ENCODE measurements at regions not wholly inside any gene's neighbourhood (a gene's known extent, or its start where the extent isn't known, plus 50 kb on each side); places are given as distances from the start of the nearest gene placed in this dataset.

DNA sequence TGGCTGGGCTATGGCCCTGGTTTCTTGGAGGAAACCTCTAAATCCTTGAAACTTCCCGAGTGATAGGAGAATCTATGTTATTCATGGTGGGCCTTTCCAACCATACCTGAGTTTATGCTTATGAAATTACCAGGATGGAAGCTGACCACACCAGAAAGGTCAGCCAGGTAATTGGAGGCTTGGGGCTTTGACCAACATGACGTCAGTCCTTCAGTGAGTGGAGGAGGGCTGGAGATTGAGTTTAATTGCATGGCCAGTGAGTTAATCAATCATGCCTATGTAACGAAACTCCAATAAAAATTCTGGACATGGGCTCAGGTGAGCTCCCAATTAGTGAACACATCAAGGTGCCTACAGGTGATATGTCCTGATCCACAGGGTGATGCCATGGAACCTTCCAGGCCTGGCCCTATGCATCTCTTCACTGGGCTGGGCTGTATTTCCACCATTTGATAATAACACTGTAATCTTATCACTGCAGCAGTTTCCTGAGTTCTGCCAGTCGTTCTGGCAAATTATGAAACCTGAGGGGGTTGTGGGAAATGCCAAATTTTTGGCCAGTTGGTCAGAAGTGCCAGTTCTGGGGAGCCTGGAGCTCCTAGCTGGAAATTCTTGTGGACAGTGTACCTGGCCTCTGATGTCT, 106.5 kb downstream of the CDH26 start:
- Histone ChIP-seq H3K4me3 (ENCODE audit: insufficient read depth, low read depth, low read length) (no peak overlapping the region), H3K27me3 (ENCODE audit: control insufficient read depth, insufficient read depth, low read length) (peaks cover 1% of the 10 kb centered on the region; the same call in 1 of the 2 replicates), H3K36me3 (replicated peaks; ENCODE audit: control insufficient read depth, insufficient read depth, low read length) (no peaks in the 10 kb centered on the region)
- no peak for DNase-seq

GRCh38 chr20:60065741-60066437, 107.7 kb downstream of the CDH26 start:
- Histone ChIP-seq H3K36me3 (replicated peaks; ENCODE audit: control insufficient read depth, insufficient read depth, low read length) (no peaks in the 10 kb centered on the region), H3K4me3 (ENCODE audit: insufficient read depth, low read depth, low read length) (no peak overlapping the region), H3K27me3 (ENCODE audit: control insufficient read depth, insufficient read depth, low read length) (peaks cover 1% of the 10 kb centered on the region; the same call in 1 of the 2 replicates)
- DNase-seq, result no peak

DNA sequence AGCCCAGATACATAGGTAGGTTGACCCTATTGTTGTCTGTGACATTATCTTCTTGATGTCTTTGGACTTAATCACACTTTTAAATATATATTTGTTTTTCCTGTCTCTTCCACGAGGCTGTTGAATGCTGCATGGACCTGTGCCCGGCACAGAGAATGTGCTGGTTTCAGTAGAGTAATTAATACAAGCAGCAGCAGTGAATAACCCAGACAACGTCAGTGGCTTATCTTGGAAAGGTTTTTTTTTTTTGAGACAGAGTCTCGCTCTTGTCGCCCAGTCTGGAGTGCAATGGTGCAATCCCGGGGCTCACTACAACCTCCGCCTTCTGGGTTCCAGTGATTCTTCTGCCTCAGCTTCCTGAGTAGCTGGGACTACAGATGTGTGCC, 108.2 kb downstream of the CDH26 start:
- no peak for DNase-seq
- H3K27me3 ChIP-seq (ENCODE audit: control insufficient read depth, insufficient read depth, low read length), result peaks cover 1% of the 10 kb centered on the region; the same call in 1 of the 2 replicates
- no peak overlapping the region for H3K4me3 ChIP-seq (ENCODE audit: insufficient read depth, low read depth, low read length)
- no peaks in the 10 kb centered on the region for H3K36me3 ChIP-seq (replicated peaks; ENCODE audit: control insufficient read depth, insufficient read depth, low read length)

- Histone ChIP-seq H3K4me3 (ENCODE audit: insufficient read depth, low read depth, low read length) (no peak overlapping the region), H3K36me3 (replicated peaks; ENCODE audit: control insufficient read depth, insufficient read depth, low read length) (no peaks in the 10 kb centered on the region), H3K27me3 (ENCODE audit: control insufficient read depth, insufficient read depth, low read length) (peaks cover 1% of the 10 kb centered on the region; the same call in 1 of the 2 replicates)
- DNase-seq, result no peak
These were observed 110.3 kb downstream of the CDH26 start for GRCh38 chr20:60068509-60068908.

DNA sequence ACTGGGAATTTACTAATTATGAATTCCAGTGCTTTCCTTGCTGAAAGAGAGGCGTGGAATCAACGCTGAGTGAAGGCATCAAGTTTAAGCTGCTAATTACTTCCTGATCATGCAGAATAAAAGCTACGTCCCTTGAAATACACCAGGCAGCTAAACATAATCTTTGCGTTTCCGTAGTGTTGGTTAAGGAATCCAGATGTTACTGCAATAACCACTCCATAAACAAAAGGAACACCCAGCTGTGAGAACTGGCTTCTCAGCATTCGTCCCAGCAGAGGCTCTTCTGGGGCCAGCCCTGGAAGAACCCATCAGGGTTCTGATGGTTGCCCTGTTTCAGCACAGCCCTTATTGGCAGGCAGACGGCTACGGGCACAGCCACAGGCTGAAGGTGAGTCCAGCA, 111.4 kb downstream of the CDH26 start:
- H3K27me3 ChIP-seq (ENCODE audit: control insufficient read depth, insufficient read depth, low read length), result peaks cover 1% of the 10 kb centered on the region; the same call in 1 of the 2 replicates
- no peaks in the 10 kb centered on the region for H3K36me3 ChIP-seq (replicated peaks; ENCODE audit: control insufficient read depth, insufficient read depth, low read length)
- H3K4me3 ChIP-seq (ENCODE audit: insufficient read depth, low read depth, low read length), result no peak overlapping the region

GRCh38 chr20:60070791-60071190, 112.6 kb downstream of the CDH26 start:
- no peaks in the 10 kb centered on the region for H3K36me3 ChIP-seq (replicated peaks; ENCODE audit: control insufficient read depth, insufficient read depth, low read length)

More for the DNA sequence above, 111.4 kb downstream of the CDH26 start:
- no peak for DNase-seq

DNA sequence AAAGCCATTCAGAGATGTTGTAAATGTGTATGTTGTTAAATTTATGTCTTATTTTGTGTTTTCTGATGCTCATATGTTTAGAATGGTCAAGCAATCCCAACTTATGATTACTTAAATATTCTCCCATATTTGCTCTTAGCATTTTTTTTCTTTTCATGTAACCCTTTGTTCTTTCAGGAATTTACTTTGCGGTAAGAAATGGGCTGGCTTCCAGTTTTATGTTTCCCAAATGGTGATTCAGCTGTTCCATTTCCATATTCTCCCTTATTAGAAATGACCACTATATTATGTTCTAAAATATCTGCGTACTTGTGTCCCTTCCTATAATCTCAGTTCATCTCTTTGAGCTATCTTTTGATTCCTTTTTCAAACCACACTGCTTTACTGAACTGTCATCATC, 113.7 kb downstream of the CDH26 start:
- Histone ChIP-seq H3K36me3 (replicated peaks; ENCODE audit: control insufficient read depth, insufficient read depth, low read length) (no peaks in the 10 kb centered on the region), H3K4me3 (ENCODE audit: insufficient read depth, low read depth, low read length) (no peak overlapping the region), H3K27me3 (ENCODE audit: control insufficient read depth, insufficient read depth, low read length) (no peaks in the 10 kb centered on the region; the same call in 1 of the 2 replicates)
- DNase-seq, result no peak

More at GRCh38 chr20:60070791-60071190, 112.6 kb downstream of the CDH26 start:
- Histone ChIP-seq H3K4me3 (ENCODE audit: insufficient read depth, low read depth, low read length) (no peak overlapping the region), H3K27me3 (ENCODE audit: control insufficient read depth, insufficient read depth, low read length) (no peaks in the 10 kb centered on the region)
- DNase-seq, result no peak

- DNase-seq, result no peak
- Histone ChIP-seq H3K4me3 (ENCODE audit: insufficient read depth, low read depth, low read length) (no peak overlapping the region), H3K27me3 (ENCODE audit: control insufficient read depth, insufficient read depth, low read length) (no peaks in the 10 kb centered on the region; the same call in 1 of the 2 replicates), H3K36me3 (replicated peaks; ENCODE audit: control insufficient read depth, insufficient read depth, low read length) (no peaks in the 10 kb centered on the region)
These were observed 114.9 kb downstream of the CDH26 start for GRCh38 chr20:60073086-60073485.

GRCh38 chr20:60073504-60073903, 115.3 kb downstream of the CDH26 start:
- Histone ChIP-seq H3K36me3 (replicated peaks; ENCODE audit: control insufficient read depth, insufficient read depth, low read length) (no peaks in the 10 kb centered on the region), H3K27me3 (ENCODE audit: control insufficient read depth, insufficient read depth, low read length) (no peaks in the 10 kb centered on the region; the same call in 1 of the 2 replicates), H3K4me3 (ENCODE audit: insufficient read depth, low read depth, low read length) (no peak overlapping the region)
- no peak for DNase-seq

DNA sequence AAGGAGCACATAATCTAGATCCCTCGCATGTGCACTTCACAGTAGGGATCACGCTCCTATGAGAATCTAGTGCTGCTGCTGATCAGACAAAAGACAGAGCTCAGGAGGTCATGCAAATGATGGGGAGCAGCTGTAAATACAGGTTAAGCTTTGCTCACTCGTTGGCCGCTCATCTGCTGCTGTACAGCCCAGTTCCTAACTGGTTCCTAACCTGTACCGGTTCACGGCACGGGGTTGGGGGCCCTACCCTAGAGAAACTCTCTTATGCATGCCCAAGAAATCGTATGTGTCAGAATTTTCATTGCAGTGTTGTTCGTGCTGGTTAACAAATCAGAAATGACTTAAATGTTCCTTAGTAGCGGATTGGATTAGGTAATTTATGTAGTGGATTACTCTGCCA, 116.1 kb downstream of the CDH26 start:
- Histone ChIP-seq H3K36me3 (replicated peaks; ENCODE audit: control insufficient read depth, insufficient read depth, low read length) (no peaks in the 10 kb centered on the region), H3K4me3 (ENCODE audit: insufficient read depth, low read depth, low read length) (no peak overlapping the region), H3K27me3 (ENCODE audit: control insufficient read depth, insufficient read depth, low read length) (peaks cover under 1% of the 10 kb centered on the region; the same call in 1 of the 2 replicates)
- DNase-seq, result no peak

GRCh38 chr20:60078351-60079250, 120.4 kb downstream of the CDH26 start:
- peaks cover 2% of the 10 kb centered on the region; the same call in 1 of the 2 replicates for H3K27me3 ChIP-seq (ENCODE audit: control insufficient read depth, insufficient read depth, low read length)
- no peak overlapping the region for H3K4me3 ChIP-seq (ENCODE audit: insufficient read depth, low read depth, low read length)
- DNase-seq, result no peak
- no peaks in the 10 kb centered on the region for H3K36me3 ChIP-seq (replicated peaks; ENCODE audit: control insufficient read depth, insufficient read depth, low read length)

- Histone ChIP-seq H3K27me3 (ENCODE audit: control insufficient read depth, insufficient read depth, low read length) (peaks cover 2% of the 10 kb centered on the region; the same call in 1 of the 2 replicates), H3K36me3 (replicated peaks; ENCODE audit: control insufficient read depth, insufficient read depth, low read length) (no peaks in the 10 kb centered on the region), H3K4me3 (ENCODE audit: insufficient read depth, low read depth, low read length) (no peak overlapping the region)
- DNase-seq, result no peak
These were observed 122.2 kb downstream of the CDH26 start for GRCh38 chr20:60080401-60080800.

GRCh38 chr20:60085551-60086132, 127.4 kb downstream of the CDH26 start:
- DNase-seq, result peak; percentile 75
- no peaks in the 10 kb centered on the region for H3K27me3 ChIP-seq (ENCODE audit: control insufficient read depth, insufficient read depth, low read length)

More at GRCh38 chr20:60085551-60086132, 127.4 kb downstream of the CDH26 start:
- no peaks in the 10 kb centered on the region for H3K36me3 ChIP-seq (replicated peaks; ENCODE audit: control insufficient read depth, insufficient read depth, low read length)
- no peak overlapping the region for H3K4me3 ChIP-seq (ENCODE audit: insufficient read depth, low read depth, low read length)

All from H7 (cell line).